Testis (tissue), 2 donors: ENCODE measurements at regions not wholly inside any gene's neighbourhood (a gene's known extent, or its start where the extent isn't known, plus 50 kb on each side); places are given as distances from the start of the nearest gene placed in this dataset.

Source experiments
- DNase-seq: peaks from one replicate; pipeline ENCODE4 v3.0.0-alpha.2; 2019
- H3K27ac ChIP-seq, 2 donors: fragments of 200-600 bp; sonication (generic); one replicate each; pipeline ENCODE4 v1.5.1; 2019
- H3K27me3 ChIP-seq: fragments of 200-600 bp; sonication (generic); one replicate; pipeline ENCODE4 v1.5.1; 2019
- H3K36me3 ChIP-seq: fragments of 200-600 bp; sonication (generic); one replicate; pipeline ENCODE4 v1.5.1; 2017; ENCODE audit warnings: low read depth; ENCODE audit errors: missing control alignments
- H3K4me1 ChIP-seq: fragments of 200-600 bp; sonication (generic); one replicate; pipeline ENCODE4 v1.5.1; 2019
- H3K4me3 ChIP-seq, 2 donors: fragments of 200-600 bp; sonication (generic); one replicate each; pipeline ENCODE4 v1.5.1; 2017 to 2019
- H3K9me3 ChIP-seq: fragments of 200-600 bp; sonication (generic); one replicate; pipeline ENCODE4 v1.5.1; 2017
- CTCF ChIP-seq, 3 experiments: fragments of 450-650 bp in 2 of 3; fragments of 200-600 bp in 1 of 3; sonication (generic) in 1 of 3; IDR thresholded peaks; one replicate each; pipeline ENCODE4 v1.5.1; 2016 to 2019; ENCODE audit warnings: antibody characterized with exemption in 3 of 3, mild to moderate bottlenecking in 2 of 3, moderate library complexity in 1 of 3
- POLR2A ChIP-seq: fragments of 450-650 bp; IDR thresholded peaks from one replicate; pipeline ENCODE4 v1.6.1; 2017; ENCODE audit warnings: antibody characterized with exemption, mild to moderate bottlenecking, moderate library complexity
- WGBS, 2 donors: methylation state at CpG; one replicate each; pipeline ENCODE4 v1.1.5; 2018; 5-methylcytosine and 5-hydroxymethylcytosine counted together
- intact Hi-C: fragments of 100-400 bp; cut with DNase I; formaldehyde crosslinking; loops from one replicate; pipeline ENCODE4 v1.15.1; 2023; ENCODE audit warnings: low total_unique reads

DNA sequence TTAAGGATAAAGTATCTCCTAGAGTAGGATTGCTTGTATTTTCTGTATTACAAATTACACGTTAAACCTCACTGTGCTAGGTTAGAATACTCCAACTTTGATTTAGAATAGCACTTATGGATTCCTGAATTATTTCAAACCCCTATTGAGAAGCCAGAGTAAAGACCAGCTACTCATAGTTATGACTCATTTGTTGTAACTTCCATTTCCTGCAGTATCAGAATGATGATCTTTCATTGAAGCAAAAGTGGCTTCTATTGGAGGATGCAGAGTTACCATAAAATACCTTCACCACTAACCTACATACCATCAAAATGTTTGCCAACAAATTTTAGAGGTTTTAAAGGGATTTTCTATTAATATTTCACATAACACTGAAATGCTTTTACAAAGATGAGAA lies 1322.7 kb upstream of the ALCAM start:
- no peak for TF ChIP-seq POLR2A
- no peak for TF ChIP-seq CTCF (IDR thresholded peaks at IDR 0.05)
- no peaks in the 10 kb centered on the region for H3K9me3 ChIP-seq
- 85 to 94% methylated on average over 1 of the region's 1 CpG for WGBS, 2 donors

GRCh38 chr3:104066658-104067057 lies 1300.1 kb upstream of the ALCAM start:
- DNase-seq, result no peak
- no peak overlapping the region for H3K27ac ChIP-seq
- no peak overlapping the region for H3K4me3 ChIP-seq
- TF ChIP-seq POLR2A (no peak), CTCF (IDR thresholded peaks at IDR 0.05) (no peak)
- WGBS, 2 donors, result 55 to 59% methylated on average over 2 of the region's 2 CpGs
- no peaks in the 10 kb centered on the region for H3K27me3 ChIP-seq
- no peaks in the 10 kb centered on the region for H3K4me1 ChIP-seq
- no peaks in the 10 kb centered on the region for H3K36me3 ChIP-seq
- intact Hi-C loops, result no loop called here
- H3K9me3 ChIP-seq, result no peaks in the 10 kb centered on the region

More for the DNA sequence above, 1322.7 kb upstream of the ALCAM start:
- Histone ChIP-seq H3K4me3 (no peak overlapping the region), H3K27ac (no peak overlapping the region), H3K27me3 (no peaks in the 10 kb centered on the region), H3K36me3 (no peaks in the 10 kb centered on the region), H3K4me1 (no peaks in the 10 kb centered on the region)
- DNase-seq, result no peak
- intact Hi-C loops, result no loop called here

DNA sequence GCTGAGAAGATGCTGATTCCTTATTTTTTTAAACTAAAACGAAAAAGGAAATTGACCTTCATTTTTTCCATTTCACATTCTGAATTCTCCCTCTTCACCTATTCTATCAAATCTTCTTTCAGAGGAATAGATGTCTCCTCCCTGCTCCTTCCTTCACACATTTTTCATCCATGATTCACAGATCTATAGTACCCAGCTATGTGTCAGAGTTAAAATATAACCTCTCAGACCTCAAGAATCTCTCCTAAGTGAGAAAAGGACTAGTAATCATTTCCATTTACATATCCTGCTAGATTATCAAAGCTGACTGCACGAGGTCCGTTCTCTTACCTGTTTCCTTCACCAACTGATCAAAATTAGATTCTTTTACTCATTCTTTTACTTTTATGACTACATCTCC lies 1297.6 kb upstream of the ALCAM start:
- 82 to 84% methylated on average over 3 of the region's 3 CpGs for WGBS, 2 donors
- no peak for TF ChIP-seq POLR2A
- no peak for TF ChIP-seq CTCF (IDR thresholded peaks at IDR 0.05)
- Histone ChIP-seq H3K27ac (no peak overlapping the region), H3K4me1 (no peaks in the 10 kb centered on the region), H3K9me3 (no peaks in the 10 kb centered on the region), H3K4me3 (no peak overlapping the region), H3K36me3 (no peaks in the 10 kb centered on the region), H3K27me3 (no peaks in the 10 kb centered on the region)
- DNase-seq, result no peak
- intact Hi-C loops, result no loop called here

DNA sequence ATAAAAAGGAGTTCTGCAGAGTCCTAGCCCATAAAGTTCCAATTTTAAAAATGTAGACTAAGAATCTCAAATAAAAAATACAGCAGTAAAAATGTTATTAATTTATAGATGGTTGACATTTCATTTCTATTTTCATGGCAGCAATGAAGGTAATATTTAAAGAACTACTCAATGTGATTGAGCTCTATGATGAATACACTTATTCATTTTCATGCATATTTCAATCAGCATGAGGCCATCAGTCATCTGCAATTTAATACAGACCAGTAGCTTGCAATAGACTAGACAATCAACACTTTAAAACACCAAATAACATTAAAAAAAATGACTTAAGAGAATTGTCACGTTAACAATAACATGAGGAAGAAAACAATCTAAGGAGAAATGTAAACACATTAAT lies 1295.8 kb upstream of the ALCAM start:
- no peak for DNase-seq
- TF ChIP-seq POLR2A (no peak), CTCF (IDR thresholded peaks at IDR 0.05) (no peak)
- no peak overlapping the region for H3K27ac ChIP-seq
- no peaks in the 10 kb centered on the region for H3K9me3 ChIP-seq
- intact Hi-C loops, result no loop called here
- H3K36me3 ChIP-seq, result no peaks in the 10 kb centered on the region
- no peaks in the 10 kb centered on the region for H3K27me3 ChIP-seq
- WGBS, 2 donors, result 84 to 93% methylated on average over 1 of the region's 1 CpG
- H3K4me1 ChIP-seq, result no peaks in the 10 kb centered on the region
- no peak overlapping the region for H3K4me3 ChIP-seq

GRCh38 chr3:104080088-104080626 lies 1286.6 kb upstream of the ALCAM start:
- TF ChIP-seq CTCF (IDR thresholded peaks at IDR 0.05) (no peak), POLR2A (no peak)
- intact Hi-C loops, result no loop called here
- Histone ChIP-seq H3K4me3 (no peak overlapping the region), H3K4me1 (no peaks in the 10 kb centered on the region), H3K27ac (no peak overlapping the region), H3K36me3 (no peaks in the 10 kb centered on the region), H3K9me3 (no peaks in the 10 kb centered on the region), H3K27me3 (no peaks in the 10 kb centered on the region)
- 49 to 58% methylated on average over 1 of the region's 1 CpG for WGBS, 2 donors
- DNase-seq, result no peak
